ENCODE measurements at regions not wholly inside any gene's neighbourhood (a gene's known extent, or its start where the extent isn't known, plus 50 kb on each side); places are given as distances from the start of the nearest gene placed in this dataset.

DNA sequence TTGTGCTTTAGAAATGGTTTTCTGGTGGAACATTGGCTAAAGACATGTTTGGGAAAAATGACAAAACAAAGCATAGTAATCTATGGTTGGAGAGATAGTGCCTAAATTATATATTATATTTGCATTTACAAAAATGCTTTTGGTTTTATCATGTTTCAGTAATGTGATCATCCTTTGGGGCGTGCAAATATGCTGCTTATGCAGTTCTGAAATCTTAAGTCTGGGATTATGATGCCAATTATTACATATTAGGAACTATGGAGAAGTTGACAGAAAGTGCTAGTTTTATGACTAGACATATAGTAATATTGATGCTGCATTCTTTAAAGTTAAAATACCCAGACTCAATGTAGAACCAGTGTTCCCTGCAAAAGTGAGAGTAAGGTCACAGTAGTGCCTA is 655.0 kb downstream of the METTL15 start:
- Histone ChIP-seq H3K36me3 (ENCODE audit: low read depth, missing control alignments) (no peaks in the 10 kb centered on the region), H3K27me3 (no peaks in the 10 kb centered on the region), H3K4me3 (no peak overlapping the region), H3K9me3 (no peaks in the 10 kb centered on the region), H3K4me1 (no peaks in the 10 kb centered on the region), H3K27ac (no peak overlapping the region)
- TF ChIP-seq, protein P1, sequence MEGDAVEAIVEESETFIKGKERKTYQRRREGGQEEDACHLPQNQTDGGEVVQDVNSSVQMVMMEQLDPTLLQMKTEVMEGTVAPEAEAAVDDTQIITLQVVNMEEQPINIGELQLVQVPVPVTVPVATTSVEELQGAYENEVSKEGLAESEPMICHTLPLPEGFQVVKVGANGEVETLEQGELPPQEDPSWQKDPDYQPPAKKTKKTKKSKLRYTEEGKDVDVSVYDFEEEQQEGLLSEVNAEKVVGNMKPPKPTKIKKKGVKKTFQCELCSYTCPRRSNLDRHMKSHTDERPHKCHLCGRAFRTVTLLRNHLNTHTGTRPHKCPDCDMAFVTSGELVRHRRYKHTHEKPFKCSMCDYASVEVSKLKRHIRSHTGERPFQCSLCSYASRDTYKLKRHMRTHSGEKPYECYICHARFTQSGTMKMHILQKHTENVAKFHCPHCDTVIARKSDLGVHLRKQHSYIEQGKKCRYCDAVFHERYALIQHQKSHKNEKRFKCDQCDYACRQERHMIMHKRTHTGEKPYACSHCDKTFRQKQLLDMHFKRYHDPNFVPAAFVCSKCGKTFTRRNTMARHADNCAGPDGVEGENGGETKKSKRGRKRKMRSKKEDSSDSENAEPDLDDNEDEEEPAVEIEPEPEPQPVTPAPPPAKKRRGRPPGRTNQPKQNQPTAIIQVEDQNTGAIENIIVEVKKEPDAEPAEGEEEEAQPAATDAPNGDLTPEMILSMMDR (IDR thresholded peaks at IDR 0.05), result no peak
- DNase-seq, result no peak
- intact Hi-C loops (cut with DNase I; ENCODE audit: low total_unique reads), result no loop called here
- WGBS, 2 donors, result 69 to 71% methylated on average over 1 of the region's 1 CpG

DNA sequence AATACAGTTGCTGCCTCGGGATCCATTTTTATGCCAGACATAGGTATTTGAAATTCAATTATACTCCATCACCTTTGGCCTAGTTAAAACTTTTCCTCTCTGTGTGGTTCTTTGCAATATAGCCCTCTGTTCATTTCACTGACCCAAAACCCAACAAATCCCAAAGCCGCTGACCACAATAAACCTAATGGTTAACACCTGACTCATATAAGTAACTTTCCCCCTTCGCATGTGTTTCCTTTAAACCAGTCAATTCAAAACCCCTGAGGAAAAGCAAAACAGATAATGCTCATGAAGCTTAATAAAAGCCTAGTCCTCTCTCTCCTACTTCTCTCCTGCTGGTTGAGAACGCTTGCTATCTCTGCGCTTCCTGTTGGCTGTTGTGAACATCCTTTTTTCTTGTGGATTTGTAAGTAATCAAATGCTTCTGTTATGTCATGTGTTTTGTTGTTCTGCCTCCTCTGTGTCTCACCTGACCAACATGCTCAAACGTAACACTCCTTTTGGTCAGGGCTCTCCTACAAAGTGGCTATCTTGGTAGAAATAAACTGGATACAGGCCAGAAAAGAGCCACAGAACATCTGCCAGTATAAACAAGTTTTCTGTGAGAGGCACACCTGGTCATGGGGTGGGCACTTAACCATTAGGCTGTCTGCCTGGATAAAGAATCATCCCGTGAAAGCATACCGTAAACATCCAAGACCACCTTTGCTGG is 652.6 kb downstream of the METTL15 start:
- H3K4me3 ChIP-seq, result no peak overlapping the region
- intact Hi-C loops (cut with DNase I; ENCODE audit: low total_unique reads), result no loop called here
- H3K27ac ChIP-seq, result no peak overlapping the region
- H3K4me1 ChIP-seq, result no peaks in the 10 kb centered on the region
- H3K27me3 ChIP-seq, result no peaks in the 10 kb centered on the region
- no peaks in the 10 kb centered on the region for H3K9me3 ChIP-seq
- no peaks in the 10 kb centered on the region for H3K36me3 ChIP-seq (ENCODE audit: low read depth, missing control alignments)
- DNase-seq, result no peak
- WGBS, 2 donors, result 85 to 87% methylated on average over 8 of the region's 8 CpGs
- TF ChIP-seq POLR2A (IDR thresholded peaks at IDR 0.05), result no peak
- TF ChIP-seq, protein P1 (IDR thresholded peaks at IDR 0.05), result no peak

- TF ChIP-seq, protein P1 (IDR thresholded peaks at IDR 0.05), result no peak
- TF ChIP-seq POLR2A (IDR thresholded peaks at IDR 0.05), result no peak
- intact Hi-C loops (cut with DNase I; ENCODE audit: low total_unique reads), result no loop called here
- Histone ChIP-seq H3K27me3 (no peaks in the 10 kb centered on the region), H3K4me1 (no peaks in the 10 kb centered on the region), H3K36me3 (ENCODE audit: low read depth, missing control alignments) (no peaks in the 10 kb centered on the region), H3K9me3 (no peaks in the 10 kb centered on the region), H3K27ac (no peak overlapping the region), H3K4me3 (no peak overlapping the region)
- no peak for DNase-seq
Measured at GRCh38 chr11:28759311-28759710, 651.1 kb downstream of the METTL15 start.

- intact Hi-C loops (cut with DNase I; ENCODE audit: low total_unique reads), result no loop called here
Measured at GRCh38 chr11:28757725-28758515, 649.7 kb downstream of the METTL15 start.

More at GRCh38 chr11:28757725-28758515, 649.7 kb downstream of the METTL15 start:
- Histone ChIP-seq H3K4me3 (no peak overlapping the region), H3K27ac (no peak overlapping the region), H3K4me1 (no peaks in the 10 kb centered on the region), H3K9me3 (no peaks in the 10 kb centered on the region), H3K27me3 (no peaks in the 10 kb centered on the region), H3K36me3 (ENCODE audit: low read depth, missing control alignments) (no peaks in the 10 kb centered on the region)
- TF ChIP-seq, protein P1 (IDR thresholded peaks at IDR 0.05), result no peak
- TF ChIP-seq POLR2A (IDR thresholded peaks at IDR 0.05), result no peak
- WGBS, 2 donors, result 65 to 66% methylated on average over 5 of the region's 5 CpGs
- DNase-seq, result no peak
